HEK293 (cell line): ENCODE measurements at regions not wholly inside any gene's neighbourhood (a gene's known extent, or its start where the extent isn't known, plus 50 kb on each side); places are given as distances from the start of the nearest gene placed in this dataset.

Experiments
- CTCF ChIA-PET: fragments of 350-600 bp; formaldehyde crosslinking; extraction: SDS; loops from one replicate; lab custom pipeline; 2021; ENCODE audit warnings: antibody characterized with exemption; lab: Yijun Ruan, JAX
- POLR2A ChIA-PET: fragments of 300-600 bp; formaldehyde crosslinking; extraction: SDS; loops from one replicate; lab custom pipeline; 2020; ENCODE audit warnings: antibody characterized with exemption, inconsistent platforms; lab: Yijun Ruan, JAX
- H3K27ac ChIP-seq: fragments of 200-500 bp; sonication (Bioruptor generic); 2 replicates; pipeline ENCODE4 v1.5.1; 2014; ENCODE audit warnings: low read depth, low read length, control low read depth, inconsistent platforms; ENCODE audit errors: extremely low read depth
- H3K36me3 ChIP-seq, 2 experiments: fragments of 200-500 bp in 1 of 2; sonication (Bioruptor generic) in 1 of 2; 1 replicate in 1 of 2; 2 replicates in 1 of 2; pipeline ENCODE4 v1.5.1; 2014 to 2017; ENCODE audit warnings: inconsistent platforms in 2 of 2, low read length in 2 of 2; ENCODE audit not compliant: control insufficient read depth in 2 of 2, insufficient read depth in 1 of 2
- H3K4me1 ChIP-seq: fragments of 200-500 bp; sonication (Bioruptor generic); 2 replicates; pipeline ENCODE4 v1.5.1; 2014; ENCODE audit warnings: mild to moderate bottlenecking, low read length, inconsistent platforms; ENCODE audit not compliant: control insufficient read depth, insufficient read depth
- H3K4me3 ChIP-seq: 2 replicates; pipeline ENCODE4 v1.5.1; 2011; ENCODE audit warnings: low read depth, mild to moderate bottlenecking, control low read depth, low read length, moderate library complexity
- H3K9me3 ChIP-seq: fragments of 200-500 bp; sonication (Bioruptor generic); 2 replicates; pipeline ENCODE4 v1.5.1; 2014; ENCODE audit warnings: low read depth, low read length, inconsistent platforms; ENCODE audit not compliant: control insufficient read depth, insufficient read depth
- FEZF1 ChIP-seq: fragments of 450-650 bp; formaldehyde crosslinking; IDR thresholded peaks from 2 replicates; pipeline ENCODE4 v1.5.1; 2016; ENCODE audit warnings: missing biosample characterization, missing genetic modification characterization
- IKZF3 ChIP-seq: fragments of 450-650 bp; IDR thresholded peaks from 2 replicates; pipeline ENCODE4 v1.5.0; 2018; ENCODE audit warnings: missing biosample characterization, mild to moderate bottlenecking, missing genetic modification characterization, moderate library complexity
- KLF9 ChIP-seq: fragments of 450-650 bp; formaldehyde crosslinking; IDR thresholded peaks from 2 replicates; pipeline ENCODE4 v1.5.1; 2016; ENCODE audit warnings: missing biosample characterization, missing genetic modification characterization, low read depth
- MEIS1 ChIP-seq: sonication (generic); formaldehyde crosslinking; IDR thresholded peaks from 2 replicates; pipeline ENCODE4 v1.8.1; 2022; ENCODE audit warnings: missing genetic modification reagents, mild to moderate bottlenecking, borderline replicate concordance
- MZF1 ChIP-seq: fragments of 450-650 bp; formaldehyde crosslinking; IDR thresholded peaks from 2 replicates; pipeline ENCODE4 v1.5.1; 2017; ENCODE audit warnings: missing biosample characterization, missing genetic modification characterization, borderline replicate concordance
- PRDM1 ChIP-seq: fragments of 450-650 bp; formaldehyde crosslinking; IDR thresholded peaks from 2 replicates; pipeline ENCODE4; 2016; ENCODE audit warnings: missing biosample characterization, missing genetic modification characterization
- SCRT1 ChIP-seq: fragments of 450-650 bp; formaldehyde crosslinking; IDR thresholded peaks from 2 replicates; pipeline ENCODE4 v1.5.1; 2016; ENCODE audit warnings: missing biosample characterization, missing genetic modification characterization, borderline replicate concordance
- WT1 ChIP-seq: fragments of 450-650 bp; formaldehyde crosslinking; IDR thresholded peaks from 2 replicates; pipeline ENCODE4 v1.5.1; 2016; ENCODE audit warnings: missing biosample characterization, missing genetic modification characterization
- ZEB2 ChIP-seq: fragments of 450-650 bp; formaldehyde crosslinking; IDR thresholded peaks from 2 replicates; pipeline ENCODE4 v1.5.1; 2016; ENCODE audit warnings: missing biosample characterization, missing genetic modification characterization
- ZFP37 ChIP-seq: fragments of 450-650 bp; formaldehyde crosslinking; IDR thresholded peaks from 2 replicates; pipeline ENCODE4 v1.5.1; 2016; ENCODE audit warnings: missing biosample characterization, missing genetic modification characterization
- ZNF121 ChIP-seq: fragments of 450-650 bp; formaldehyde crosslinking; IDR thresholded peaks from 2 replicates; pipeline ENCODE4 v1.5.1; 2016; ENCODE audit warnings: missing biosample characterization, missing genetic modification characterization
- ZNF214 ChIP-seq: fragments of 450-650 bp; formaldehyde crosslinking; IDR thresholded peaks from 2 replicates; pipeline ENCODE4 v1.5.1; 2017; ENCODE audit warnings: missing biosample characterization, mild to moderate bottlenecking, missing genetic modification characterization, borderline replicate concordance
- ZNF404 ChIP-seq: fragments of 450-650 bp; formaldehyde crosslinking; IDR thresholded peaks from 2 replicates; pipeline ENCODE4 v1.5.1; 2017; ENCODE audit warnings: missing biosample characterization, missing genetic modification characterization
- ZNF768 ChIP-seq: fragments of 450-650 bp; formaldehyde crosslinking; IDR thresholded peaks from 2 replicates; pipeline ENCODE4 v1.5.1; 2018; ENCODE audit warnings: missing biosample characterization, mild to moderate bottlenecking, missing genetic modification characterization
- ZNF792 ChIP-seq: fragments of 450-650 bp; formaldehyde crosslinking; IDR thresholded peaks from 2 replicates; pipeline ENCODE4 v1.5.1; 2016; ENCODE audit warnings: missing biosample characterization, missing genetic modification characterization
- ZSCAN16 ChIP-seq: fragments of 450-650 bp; formaldehyde crosslinking; IDR thresholded peaks from 2 replicates; pipeline ENCODE4 v1.5.1; 2016; ENCODE audit warnings: missing biosample characterization, missing genetic modification characterization
- TF ChIP-seq, protein P1 (sequence below): fragments of 450-650 bp; formaldehyde crosslinking; IDR thresholded peaks from 2 replicates; pipeline ENCODE4 v1.5.1; 2017; ENCODE audit warnings: missing biosample characterization, missing genetic modification characterization
- TF ChIP-seq, protein P2 (sequence below): fragments of 450-650 bp; formaldehyde crosslinking; IDR thresholded peaks from 2 replicates; pipeline ENCODE4; 2016; ENCODE audit warnings: missing biosample characterization, missing genetic modification characterization
- TF ChIP-seq, protein P3 (sequence below): fragments of 450-650 bp; formaldehyde crosslinking; optimal IDR thresholded peaks from 2 replicates; pipeline ENCODE3; 2016; ENCODE audit warnings: missing biosample characterization, mild to moderate bottlenecking, missing genetic modification characterization
- TF ChIP-seq, protein P4 (sequence below): fragments of 450-650 bp; IDR thresholded peaks from 2 replicates; pipeline ENCODE4 v1.5.1; 2018; ENCODE audit warnings: missing biosample characterization, mild to moderate bottlenecking, missing genetic modification characterization

DNA sequence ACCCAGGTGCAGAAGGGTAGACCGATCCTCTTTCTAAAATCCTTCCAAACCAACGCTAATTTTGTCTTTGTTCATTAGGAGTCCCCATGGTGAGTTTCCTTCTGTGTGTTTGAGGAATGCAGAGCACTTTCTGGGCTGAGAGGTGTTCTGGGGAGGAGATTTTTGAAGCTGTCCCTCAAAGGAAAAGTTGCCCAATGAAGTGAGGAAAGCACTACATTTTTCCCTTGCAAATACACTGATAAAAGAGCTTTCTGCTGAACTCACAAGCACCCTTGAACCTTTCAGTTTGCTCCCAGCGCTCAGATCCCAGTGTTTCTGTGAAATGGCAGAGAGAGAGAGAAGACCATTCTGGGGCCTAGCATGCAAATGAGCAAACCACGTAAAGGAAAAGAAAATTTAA lies 299.6 kb upstream of the FANCL start (continued):
- TF ChIP-seq PRDM1 (tag by site-specific recombination), result no peak
- TF ChIP-seq, all 188 proteins: peak for 0

DNA sequence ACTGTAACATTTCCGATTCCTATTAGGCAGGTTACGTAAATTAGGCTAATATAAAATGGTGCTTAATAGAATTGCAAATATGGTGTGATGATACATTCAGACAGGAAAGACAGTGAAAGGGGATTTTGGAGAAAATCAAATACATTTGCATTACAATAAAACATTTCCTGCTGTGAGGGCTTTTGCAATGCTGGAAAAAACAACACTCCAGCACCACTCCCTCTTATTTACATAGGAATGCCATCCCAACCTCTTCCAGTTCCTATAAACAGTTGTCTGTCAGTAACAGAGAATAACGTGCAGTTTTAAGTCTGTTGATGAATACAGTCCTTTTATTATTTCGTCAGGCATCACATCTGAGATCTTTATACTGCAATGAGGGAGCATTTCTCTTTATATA lies 298.8 kb upstream of the FANCL start:
- H3K9me3 ChIP-seq, result no peaks in the 10 kb centered on the region
- POLR2A ChIA-PET, result no interaction called here
- TF ChIP-seq MZF1 (tag by site-specific recombination) (peak; percentile 98; the same call in 1 of the 2 replicates), ZNF792 (no peak), ZEB2 (tag by site-specific recombination) (no peak), ZNF214 (tag by site-specific recombination) (peak; percentile 92), ZSCAN16 (tag by site-specific recombination) (no peak), ZNF121 (tag by site-specific recombination) (no peak), SCRT1 (no peak), IKZF3 (tag by site-specific recombination) (peak; percentile 55; the same call in 1 of the 2 replicates), MEIS1 (0 out of 2 replicates have a peak, but pooled peaks have one; percentile 55), ZNF768 (tag by site-specific recombination) (no peak), WT1 (tag by site-specific recombination) (peak; percentile 78), FEZF1 (tag by site-specific recombination) (peak; percentile 34; the same call in 1 of the 2 replicates), ZFP37 (tag by site-specific recombination) (no peak)
- TF ChIP-seq, protein P1, sequence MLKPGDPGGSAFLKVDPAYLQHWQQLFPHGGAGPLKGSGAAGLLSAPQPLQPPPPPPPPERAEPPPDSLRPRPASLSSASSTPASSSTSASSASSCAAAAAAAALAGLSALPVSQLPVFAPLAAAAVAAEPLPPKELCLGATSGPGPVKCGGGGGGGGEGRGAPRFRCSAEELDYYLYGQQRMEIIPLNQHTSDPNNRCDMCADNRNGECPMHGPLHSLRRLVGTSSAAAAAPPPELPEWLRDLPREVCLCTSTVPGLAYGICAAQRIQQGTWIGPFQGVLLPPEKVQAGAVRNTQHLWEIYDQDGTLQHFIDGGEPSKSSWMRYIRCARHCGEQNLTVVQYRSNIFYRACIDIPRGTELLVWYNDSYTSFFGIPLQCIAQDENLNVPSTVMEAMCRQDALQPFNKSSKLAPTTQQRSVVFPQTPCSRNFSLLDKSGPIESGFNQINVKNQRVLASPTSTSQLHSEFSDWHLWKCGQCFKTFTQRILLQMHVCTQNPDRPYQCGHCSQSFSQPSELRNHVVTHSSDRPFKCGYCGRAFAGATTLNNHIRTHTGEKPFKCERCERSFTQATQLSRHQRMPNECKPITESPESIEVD (tag by site-specific recombination), result peak; percentile 58
- TF ChIP-seq, protein P2, sequence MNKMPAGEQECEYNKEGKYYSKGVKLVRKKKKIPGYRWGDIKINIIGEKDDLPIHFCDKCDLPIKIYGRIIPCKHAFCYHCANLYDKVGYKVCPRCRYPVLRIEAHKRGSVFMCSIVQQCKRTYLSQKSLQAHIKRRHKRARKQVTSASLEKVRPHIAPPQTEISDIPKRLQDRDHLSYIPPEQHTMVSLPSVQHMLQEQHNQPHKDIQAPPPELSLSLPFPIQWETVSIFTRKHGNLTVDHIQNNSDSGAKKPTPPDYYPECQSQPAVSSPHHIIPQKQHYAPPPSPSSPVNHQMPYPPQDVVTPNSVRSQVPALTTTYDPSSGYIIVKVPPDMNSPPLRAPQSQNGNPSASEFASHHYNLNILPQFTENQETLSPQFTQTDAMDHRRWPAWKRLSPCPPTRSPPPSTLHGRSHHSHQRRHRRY (tag by site-specific recombination), result no peak
- TF ChIP-seq, protein P3, sequence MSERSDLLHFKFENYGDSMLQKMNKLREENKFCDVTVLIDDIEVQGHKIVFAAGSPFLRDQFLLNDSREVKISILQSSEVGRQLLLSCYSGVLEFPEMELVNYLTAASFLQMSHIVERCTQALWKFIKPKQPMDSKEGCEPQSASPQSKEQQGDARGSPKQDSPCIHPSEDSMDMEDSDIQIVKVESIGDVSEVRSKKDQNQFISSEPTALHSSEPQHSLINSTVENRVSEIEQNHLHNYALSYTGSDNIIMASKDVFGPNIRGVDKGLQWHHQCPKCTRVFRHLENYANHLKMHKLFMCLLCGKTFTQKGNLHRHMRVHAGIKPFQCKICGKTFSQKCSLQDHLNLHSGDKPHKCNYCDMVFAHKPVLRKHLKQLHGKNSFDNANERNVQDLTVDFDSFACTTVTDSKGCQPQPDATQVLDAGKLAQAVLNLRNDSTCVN, result no peak
- TF ChIP-seq, protein P4, sequence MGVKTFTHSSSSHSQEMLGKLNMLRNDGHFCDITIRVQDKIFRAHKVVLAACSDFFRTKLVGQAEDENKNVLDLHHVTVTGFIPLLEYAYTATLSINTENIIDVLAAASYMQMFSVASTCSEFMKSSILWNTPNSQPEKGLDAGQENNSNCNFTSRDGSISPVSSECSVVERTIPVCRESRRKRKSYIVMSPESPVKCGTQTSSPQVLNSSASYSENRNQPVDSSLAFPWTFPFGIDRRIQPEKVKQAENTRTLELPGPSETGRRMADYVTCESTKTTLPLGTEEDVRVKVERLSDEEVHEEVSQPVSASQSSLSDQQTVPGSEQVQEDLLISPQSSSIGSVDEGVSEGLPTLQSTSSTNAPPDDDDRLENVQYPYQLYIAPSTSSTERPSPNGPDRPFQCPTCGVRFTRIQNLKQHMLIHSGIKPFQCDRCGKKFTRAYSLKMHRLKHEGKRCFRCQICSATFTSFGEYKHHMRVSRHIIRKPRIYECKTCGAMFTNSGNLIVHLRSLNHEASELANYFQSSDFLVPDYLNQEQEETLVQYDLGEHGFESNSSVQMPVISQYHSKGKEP (tag by site-specific recombination), result peak; percentile 22; the same call in 1 of the 2 replicates
- TF ChIP-seq, all 188 proteins: peak for 8
- Histone ChIP-seq H3K36me3 (no peaks in the 10 kb centered on the region), H3K27ac (no peak overlapping the region), H3K4me3 (no peak overlapping the region), H3K4me1 (peaks cover 27% of the 10 kb centered on the region)
- CTCF ChIA-PET, result no interaction called here

DNA sequence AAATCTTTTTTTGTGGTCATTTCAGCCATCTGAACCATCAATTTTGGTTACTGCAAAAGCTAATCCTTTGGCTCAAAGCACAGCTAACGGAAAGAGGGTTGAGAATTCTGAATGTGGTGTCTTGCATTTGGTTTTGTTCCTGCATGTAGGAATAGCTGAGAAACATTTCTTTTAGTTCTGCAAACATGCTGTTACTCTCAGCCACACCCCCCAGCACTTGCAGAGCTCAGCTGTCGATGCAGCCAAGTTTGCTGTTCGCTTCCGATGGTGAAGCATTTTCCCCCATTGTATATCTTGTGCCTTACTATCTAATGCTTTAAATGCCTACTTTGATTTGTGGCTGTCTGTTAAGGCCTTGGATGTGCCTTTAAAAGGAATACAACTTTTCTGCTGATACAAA lies 294.9 kb upstream of the FANCL start:
- ChIA-PET CTCF (interaction anchor here (0.5 to 1.0 kb wide), 3 partner anchors 13 to 503 kb away, joined by 3 to 4 read pairs (median 3); no protein-coding TSS in a partner anchor), POLR2A (no interaction called here)
- TF ChIP-seq ZNF404 (tag by site-specific recombination), result no peak
- TF ChIP-seq KLF9, result 0 out of 2 replicates have a peak, but pooled peaks have one; percentile 29
- Histone ChIP-seq H3K36me3 (no peaks in the 10 kb centered on the region), H3K4me3 (no peak overlapping the region), H3K4me1 (peaks cover 28% of the 10 kb centered on the region), H3K27ac (no peak overlapping the region), H3K9me3 (no peaks in the 10 kb centered on the region)
